Uterus (tissue), 3 donors: ENCODE measurements at regions not wholly inside any gene's neighbourhood (a gene's known extent, or its start where the extent isn't known, plus 50 kb on each side); places are given as distances from the start of the nearest gene placed in this dataset.

Source experiments
- DNase-seq, 2 donors: peaks; one replicate each; pipeline ENCODE4 v3.0.0-alpha.2; 2019 to 2020
- H3K27ac ChIP-seq, 2 donors: fragments of 200-600 bp; sonication (generic); 1 replicate in 1 of 2; 2 replicates in 1 of 2; pipeline ENCODE4 v1.5.1; 2016 to 2018
- H3K27me3 ChIP-seq, 2 donors: fragments of 200-600 bp; sonication (generic); one replicate each; pipeline ENCODE4 v1.5.1; 2018 to 2019; ENCODE audit warnings: control low read depth in 1 of 2
- H3K36me3 ChIP-seq, 2 donors: fragments of 200-600 bp; sonication (generic); one replicate each; pipeline ENCODE4 v1.5.1; 2019; ENCODE audit warnings: control low read depth in 1 of 2
- H3K4me1 ChIP-seq, 2 donors: fragments of 200-600 bp; sonication (generic); one replicate each; pipeline ENCODE4 v1.5.1; 2018 to 2019; ENCODE audit warnings: control low read depth in 1 of 2
- H3K4me3 ChIP-seq, 2 donors: fragments of 200-600 bp; sonication (generic); 1 replicate in 1 of 2; 2 replicates in 1 of 2; pipeline ENCODE4 v1.5.1; 2018 to 2019; ENCODE audit warnings: mild to moderate bottlenecking in 1 of 2
- H3K9me3 ChIP-seq, 2 donors: fragments of 200-600 bp; sonication (generic); one replicate each; pipeline ENCODE4 v1.5.1; 2019; ENCODE audit warnings: control low read depth in 1 of 2
- CTCF ChIP-seq, 4 experiments: fragments of 200-600 bp in 2 of 4; fragments of 450-650 bp in 2 of 4; sonication (generic) in 2 of 4; IDR thresholded peaks; one replicate each; pipeline ENCODE4 v1.5.1; 2016 to 2019; ENCODE audit warnings: antibody characterized with exemption in 4 of 4, mild to moderate bottlenecking in 2 of 4, moderate library complexity in 1 of 4
- POLR2A ChIP-seq, 2 donors: fragments of 450-650 bp; IDR thresholded peaks; one replicate each; pipeline ENCODE4 v1.6.1; 2016; ENCODE audit warnings: antibody characterized with exemption in 2 of 2, mild to moderate bottlenecking in 1 of 2, moderate library complexity in 1 of 2
- intact Hi-C: fragments of 100-400 bp; cut with DNase I; formaldehyde crosslinking; loops from one replicate; pipeline ENCODE4 v1.15.1; 2023; ENCODE audit warnings: low total_unique reads
- donor health status: DM: yes; HTN: yes; CAD: no.

DNA sequence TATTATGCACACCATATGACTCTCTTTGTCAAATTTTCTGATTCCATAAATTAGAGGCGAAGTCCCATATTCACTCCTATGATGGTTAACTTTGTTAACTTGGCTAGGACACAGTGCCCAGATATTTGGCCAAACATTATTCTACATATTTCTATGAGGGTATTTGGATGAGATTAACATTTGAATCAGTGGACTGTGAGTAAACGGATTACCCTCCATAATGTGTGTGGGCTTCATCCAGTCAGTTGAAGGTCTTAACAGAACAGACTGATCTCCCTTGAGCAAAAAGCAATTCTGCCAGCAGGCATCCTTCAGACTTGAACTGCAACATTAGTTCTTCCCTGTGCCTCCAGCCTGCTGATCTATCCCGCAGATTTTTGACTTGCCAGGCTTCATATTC is 69.9 kb downstream of the FZD4 start:
- Histone ChIP-seq H3K4me1 (no peaks in the 10 kb centered on the region), H3K27ac (no peak overlapping the region), H3K9me3 (no peaks in the 10 kb centered on the region), H3K27me3 (no peaks in the 10 kb centered on the region), H3K4me3 (no peak overlapping the region), H3K36me3 (no peaks in the 10 kb centered on the region)
- TF ChIP-seq CTCF (IDR thresholded peaks at IDR 0.05), result no peak
- no peak for TF ChIP-seq POLR2A (IDR thresholded peaks at IDR 0.05)
- DNase-seq, result no peak
- intact Hi-C loops, result no loop called here

DNA sequence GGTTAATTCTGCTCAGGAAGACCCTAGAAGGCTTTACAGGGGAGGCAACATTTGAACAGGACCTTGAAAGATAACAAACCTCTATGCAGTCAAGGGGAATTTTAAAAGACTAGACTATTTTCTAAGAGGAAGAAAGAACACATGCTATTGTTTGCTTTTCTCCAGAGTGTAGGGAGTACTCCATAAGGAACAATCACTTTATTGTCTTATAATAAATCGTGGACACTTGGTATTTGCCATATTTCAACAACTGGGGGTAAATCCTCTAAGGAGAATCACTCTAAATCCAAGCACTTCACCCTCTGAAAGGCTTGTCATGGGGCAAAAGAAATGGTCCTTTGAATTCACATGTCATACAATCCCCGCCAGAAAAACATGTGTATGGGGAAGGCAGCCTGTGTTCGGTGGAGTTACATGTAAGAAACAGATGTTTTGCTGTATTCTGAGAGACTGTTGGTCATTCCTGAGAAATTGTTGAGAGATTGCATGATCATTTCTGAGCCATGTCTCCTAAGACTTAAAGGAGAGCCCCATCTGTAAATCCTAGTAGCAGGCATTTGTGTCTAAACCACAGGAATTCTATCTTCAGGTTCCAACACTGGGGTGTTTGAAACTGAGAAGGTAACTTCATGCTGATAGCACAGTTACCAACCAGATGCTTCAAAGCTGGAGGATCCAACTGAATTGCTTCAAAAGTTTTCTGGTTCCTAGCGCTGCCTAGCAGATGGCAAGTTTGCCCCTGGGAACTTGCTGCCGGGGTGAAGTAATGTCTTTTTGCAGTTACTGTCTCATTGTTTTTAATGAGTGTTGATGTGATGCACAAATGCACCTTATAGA is 66.8 kb downstream of the FZD4 start:
- H3K9me3 ChIP-seq, result no peaks in the 10 kb centered on the region
- no peaks in the 10 kb centered on the region for H3K36me3 ChIP-seq
- no peak overlapping the region for H3K27ac ChIP-seq
- H3K4me3 ChIP-seq, result no peak overlapping the region
- no peaks in the 10 kb centered on the region for H3K4me1 ChIP-seq
- TF ChIP-seq POLR2A (IDR thresholded peaks at IDR 0.05), result no peak
- TF ChIP-seq CTCF (IDR thresholded peaks at IDR 0.05), result no peak
- H3K27me3 ChIP-seq, result no peaks in the 10 kb centered on the region
- no peak for DNase-seq
- intact Hi-C loops, result no loop called here

DNA sequence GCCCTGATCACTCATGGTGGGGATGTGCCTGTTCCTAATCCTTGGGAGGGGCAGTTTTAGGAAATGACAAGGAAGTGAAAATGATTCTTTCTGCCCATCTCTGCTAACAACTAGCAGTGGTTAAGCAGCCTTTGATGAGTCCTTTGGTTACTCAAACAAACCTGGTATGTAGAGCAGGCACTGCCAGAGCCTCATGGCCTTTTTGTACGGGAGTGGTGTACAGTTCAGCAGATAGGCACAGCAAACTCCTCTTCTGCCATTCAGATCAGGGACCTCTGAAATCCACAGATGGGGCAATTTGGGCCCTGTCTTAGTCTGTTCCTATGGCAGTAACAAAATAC is 66.2 kb downstream of the FZD4 start:
- Histone ChIP-seq H3K4me1 (no peaks in the 10 kb centered on the region), H3K4me3 (no peak overlapping the region), H3K36me3 (no peaks in the 10 kb centered on the region), H3K27ac (no peak overlapping the region), H3K27me3 (no peaks in the 10 kb centered on the region), H3K9me3 (no peaks in the 10 kb centered on the region)
- TF ChIP-seq POLR2A (IDR thresholded peaks at IDR 0.05), result no peak
- no peak for TF ChIP-seq CTCF (IDR thresholded peaks at IDR 0.05)
- DNase-seq, result no peak
- intact Hi-C loops, result no loop called here

DNA sequence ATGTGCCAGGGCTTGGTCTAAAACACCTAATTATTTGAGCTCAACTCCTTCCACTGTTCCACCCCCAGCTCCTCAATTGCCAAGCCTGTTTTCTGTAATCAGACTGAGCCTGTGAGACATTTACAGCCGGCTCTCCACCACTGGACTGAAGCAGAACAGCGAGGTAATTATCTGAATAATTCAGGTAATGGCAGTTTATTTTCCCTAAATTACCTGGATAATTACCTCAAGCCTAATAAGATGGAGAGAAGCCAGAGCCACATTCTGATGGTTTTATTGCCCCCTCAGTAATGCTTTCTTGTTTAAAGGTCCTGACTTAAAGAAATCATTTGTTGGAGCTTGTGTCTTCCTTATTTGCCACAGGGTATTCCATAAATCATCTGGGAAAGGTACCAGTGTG is 64.2 kb downstream of the FZD4 start:
- DNase-seq, result no peak
- intact Hi-C loops, result no loop called here
- H3K27me3 ChIP-seq, result no peaks in the 10 kb centered on the region
- H3K9me3 ChIP-seq, result no peaks in the 10 kb centered on the region
- H3K4me3 ChIP-seq, result no peak overlapping the region
- TF ChIP-seq CTCF (IDR thresholded peaks at IDR 0.05), result no peak
- no peak for TF ChIP-seq POLR2A (IDR thresholded peaks at IDR 0.05)
- no peaks in the 10 kb centered on the region for H3K4me1 ChIP-seq
- no peaks in the 10 kb centered on the region for H3K36me3 ChIP-seq
- H3K27ac ChIP-seq, result no peak overlapping the region

GRCh38 chr11:86893235-86893634 is 62.0 kb downstream of the FZD4 start:
- intact Hi-C loops, result no loop called here

More at GRCh38 chr11:86893235-86893634, 62.0 kb downstream of the FZD4 start:
- no peaks in the 10 kb centered on the region for H3K27me3 ChIP-seq
- H3K9me3 ChIP-seq, result no peaks in the 10 kb centered on the region
- H3K4me3 ChIP-seq, result no peak overlapping the region
- no peak for DNase-seq
- no peaks in the 10 kb centered on the region for H3K36me3 ChIP-seq
- H3K27ac ChIP-seq, result no peak overlapping the region
- no peaks in the 10 kb centered on the region for H3K4me1 ChIP-seq
- TF ChIP-seq CTCF (IDR thresholded peaks at IDR 0.05) (no peak), POLR2A (IDR thresholded peaks at IDR 0.05) (no peak)
